ENCODE measurements at regions not wholly inside any gene's neighbourhood (a gene's known extent, or its start where the extent isn't known, plus 50 kb on each side); places are given as distances from the start of the nearest gene placed in this dataset.

- H3K9me2 ChIP-seq (replicated peaks; ENCODE audit: insufficient read depth, low read length): no peaks in the 10 kb centered on the region
- H2AFZ ChIP-seq (ENCODE audit: low read depth, low read length, severe bottlenecking): no peak overlapping the region
- no peaks in the 10 kb centered on the region for H3F3A ChIP-seq (ENCODE audit: insufficient read depth)
- H4K20me1 ChIP-seq (ENCODE audit: low read depth, low read length): no peaks in the 10 kb centered on the region
- H3K9me3 ChIP-seq (ENCODE audit: insufficient read depth, low read length): no peaks in the 10 kb centered on the region
- no peak overlapping the region for H3K4me2 ChIP-seq (ENCODE audit: low read depth, low read length, poor library complexity, severe bottlenecking)
- no peak for TF ChIP-seq EZH2phosphoT487 (conservative IDR thresholded peaks at IDR 0.05; ENCODE audit: low read length)
- TF ChIP-seq CTCF (IDR thresholded peaks at IDR 0.05; ENCODE audit: insufficient read depth, low read length, poor library complexity, severe bottlenecking): no peak
- H3K27ac ChIP-seq (ENCODE audit: low read depth, low read length): no peak overlapping the region
- no peaks in the 10 kb centered on the region for H3K27me3 ChIP-seq (ENCODE audit: low read length)
- H3K9ac ChIP-seq (ENCODE audit: low read length): no peak overlapping the region
- H3K4me3 ChIP-seq (ENCODE audit: insufficient read depth, low read length, poor library complexity, severe bottlenecking): no peak overlapping the region
- H3K36me3 ChIP-seq (ENCODE audit: low read length): no peaks in the 10 kb centered on the region
- no peaks in the 10 kb centered on the region for H3K79me2 ChIP-seq (ENCODE audit: insufficient read depth, low read length)
These were observed 367.2 kb downstream of the FIGN start for GRCh38 chr2:163368655-163369054.

- Histone ChIP-seq H2AFZ (ENCODE audit: low read depth, low read length, severe bottlenecking) (no peak overlapping the region), H3K27me3 (ENCODE audit: low read length) (no peaks in the 10 kb centered on the region), H3K27ac (ENCODE audit: low read depth, low read length) (no peak overlapping the region), H3K4me2 (ENCODE audit: low read depth, low read length, poor library complexity, severe bottlenecking) (no peak overlapping the region), H3K9me3 (ENCODE audit: insufficient read depth, low read length) (no peaks in the 10 kb centered on the region), H3K4me3 (ENCODE audit: insufficient read depth, low read length, poor library complexity, severe bottlenecking) (no peak overlapping the region), H3K9me2 (replicated peaks; ENCODE audit: insufficient read depth, low read length) (no peaks in the 10 kb centered on the region), H4K20me1 (ENCODE audit: low read depth, low read length) (no peaks in the 10 kb centered on the region), H3K36me3 (ENCODE audit: low read length) (no peaks in the 10 kb centered on the region), H3F3A (ENCODE audit: insufficient read depth) (no peaks in the 10 kb centered on the region), H3K9ac (ENCODE audit: low read length) (no peak overlapping the region), H3K79me2 (ENCODE audit: insufficient read depth, low read length) (no peaks in the 10 kb centered on the region)
- no peak for TF ChIP-seq CTCF (IDR thresholded peaks at IDR 0.05; ENCODE audit: insufficient read depth, low read length, poor library complexity, severe bottlenecking)
- TF ChIP-seq EZH2phosphoT487 (conservative IDR thresholded peaks at IDR 0.05; ENCODE audit: low read length): no peak
These were observed 367.8 kb downstream of the FIGN start for GRCh38 chr2:163367825-163368582.

GRCh38 chr2:163364736-163365135 is 371.1 kb downstream of the FIGN start:
- no peaks in the 10 kb centered on the region for H3K9me2 ChIP-seq (replicated peaks; ENCODE audit: insufficient read depth, low read length)
- H3K9me3 ChIP-seq (ENCODE audit: insufficient read depth, low read length): no peaks in the 10 kb centered on the region
- no peaks in the 10 kb centered on the region for H3K79me2 ChIP-seq (ENCODE audit: insufficient read depth, low read length)

More at GRCh38 chr2:163364736-163365135, 371.1 kb downstream of the FIGN start:
- Histone ChIP-seq H3K27ac (ENCODE audit: low read depth, low read length) (no peak overlapping the region), H3K4me2 (ENCODE audit: low read depth, low read length, poor library complexity, severe bottlenecking) (no peak overlapping the region), H4K20me1 (ENCODE audit: low read depth, low read length) (no peaks in the 10 kb centered on the region), H3K36me3 (ENCODE audit: low read length) (no peaks in the 10 kb centered on the region), H3F3A (ENCODE audit: insufficient read depth) (no peaks in the 10 kb centered on the region), H3K4me3 (ENCODE audit: insufficient read depth, low read length, poor library complexity, severe bottlenecking) (no peak overlapping the region), H3K27me3 (ENCODE audit: low read length) (no peaks in the 10 kb centered on the region), H3K9ac (ENCODE audit: low read length) (no peak overlapping the region), H2AFZ (ENCODE audit: low read depth, low read length, severe bottlenecking) (no peak overlapping the region)
- TF ChIP-seq CTCF (IDR thresholded peaks at IDR 0.05; ENCODE audit: insufficient read depth, low read length, poor library complexity, severe bottlenecking): no peak
- TF ChIP-seq EZH2phosphoT487 (conservative IDR thresholded peaks at IDR 0.05; ENCODE audit: low read length): no peak
